Kidney glomerular epithelial cell (primary cell): ENCODE measurements at regions not wholly inside any gene's neighbourhood (a gene's known extent, or its start where the extent isn't known, plus 50 kb on each side); places are given as distances from the start of the nearest gene placed in this dataset.
A peak's percentile ranks its signal among the peaks of the same experiment; 100 is the strongest.

ENCODE experiments used
- DNase-seq: peaks from one replicate; lab custom pipeline; 2025; lab: John Stamatoyannopoulos, UW

DNA sequence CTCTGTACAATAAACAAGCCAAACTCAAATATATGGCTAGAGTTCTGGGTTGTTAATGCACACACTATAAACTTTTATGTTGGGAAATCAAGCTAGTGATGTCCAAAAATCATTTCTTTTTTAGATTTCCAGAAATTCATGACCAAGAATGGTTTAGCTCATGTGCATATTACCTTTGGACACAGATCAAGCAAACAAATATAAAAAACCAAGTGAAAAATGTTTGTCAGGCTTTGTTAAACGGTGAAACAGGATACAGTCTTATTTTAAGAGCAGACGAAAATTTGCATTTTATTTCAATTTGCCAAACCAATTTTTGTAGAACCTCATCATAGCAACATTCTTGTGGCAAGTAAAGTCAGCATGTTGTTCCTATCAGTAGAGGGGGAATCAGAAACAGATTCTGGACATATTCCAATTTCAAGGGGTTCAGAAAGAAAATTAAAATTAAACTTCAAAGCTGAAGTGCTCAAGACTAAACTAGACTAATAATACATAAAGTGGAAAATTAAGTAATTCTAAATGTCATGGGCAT is 413.6 kb downstream of the TRIML1 start:
- DNase-seq = no peak

DNA sequence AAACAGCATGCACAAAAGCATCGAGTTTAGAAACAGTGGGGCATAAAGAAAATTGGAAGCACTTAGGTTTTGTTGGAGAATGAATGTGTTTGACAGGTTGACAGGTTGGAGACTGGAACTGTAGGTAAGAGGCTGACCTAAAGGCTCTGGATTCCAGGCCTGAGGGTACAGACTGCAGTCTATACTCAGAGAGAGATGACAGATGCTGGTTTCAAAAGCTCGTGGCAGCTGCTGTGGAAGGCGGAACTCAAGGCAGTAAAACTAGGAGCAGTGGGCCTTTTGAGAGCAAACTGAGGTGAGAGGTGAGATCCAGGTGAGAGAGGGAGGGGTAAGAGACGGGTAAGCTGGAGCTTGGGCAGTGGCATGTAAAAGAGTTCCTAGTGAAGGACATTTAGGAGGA is 415.2 kb downstream of the TRIML1 start:
- no peak for DNase-seq

DNA sequence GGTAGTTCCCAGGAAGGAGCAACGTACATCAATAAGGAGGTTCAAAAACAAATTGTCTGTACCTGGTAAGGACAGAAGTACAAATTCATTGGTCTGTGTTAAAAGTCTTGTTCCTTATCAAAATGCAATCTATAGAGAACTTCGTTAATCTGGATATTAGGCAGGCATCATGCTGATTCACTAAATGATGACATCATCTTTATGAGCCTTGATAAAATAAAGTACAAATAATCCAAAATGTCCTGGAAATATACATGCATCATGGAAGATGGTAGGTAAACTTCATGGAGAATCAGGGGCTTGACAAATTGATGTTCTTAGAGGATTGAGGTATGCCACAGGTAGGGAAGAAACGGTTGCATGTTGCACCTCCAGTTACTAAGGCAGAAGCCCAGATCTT is 433.9 kb downstream of the TRIML1 start:
- no peak for DNase-seq

DNA sequence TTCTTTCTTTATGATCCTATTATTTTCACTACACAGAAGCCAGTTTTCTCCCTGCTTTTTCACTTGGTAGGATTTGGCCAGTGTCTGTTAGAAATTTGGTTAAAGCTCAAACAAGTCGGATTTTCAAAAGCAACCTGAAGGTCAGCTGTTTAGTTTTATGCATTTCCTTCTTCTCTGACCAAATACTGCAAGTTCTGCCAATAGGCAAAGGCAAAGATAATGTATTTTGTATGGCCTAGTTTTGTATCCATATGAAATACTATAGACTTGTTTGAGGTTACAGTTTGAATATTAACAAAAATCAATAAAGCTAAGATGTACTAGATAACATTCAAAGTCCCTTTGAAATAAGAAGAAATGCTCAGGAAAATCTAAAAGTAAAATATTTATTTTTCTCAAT is 439.4 kb downstream of the TRIML1 start:
- DNase-seq = no peak

DNA sequence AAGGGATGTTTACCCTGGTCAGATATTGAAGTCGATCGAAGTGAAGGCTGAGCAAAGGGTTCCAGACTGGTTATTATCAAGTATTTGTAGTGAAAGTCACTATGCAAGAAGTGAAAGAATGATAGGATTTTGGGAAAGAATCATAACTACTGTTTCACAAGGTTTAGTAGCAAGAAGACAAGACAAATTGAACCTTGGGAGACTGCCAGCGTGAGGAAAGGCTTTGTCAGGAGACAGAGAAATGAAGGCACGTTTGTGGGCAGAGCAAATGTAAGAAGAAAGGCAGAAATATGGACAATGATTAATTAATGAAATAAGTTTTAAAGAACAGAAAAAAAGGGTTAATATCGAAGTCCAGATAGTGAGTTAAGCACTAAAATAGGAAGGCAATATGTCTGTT is 456.8 kb downstream of the TRIML1 start:
- no peak for DNase-seq

DNA sequence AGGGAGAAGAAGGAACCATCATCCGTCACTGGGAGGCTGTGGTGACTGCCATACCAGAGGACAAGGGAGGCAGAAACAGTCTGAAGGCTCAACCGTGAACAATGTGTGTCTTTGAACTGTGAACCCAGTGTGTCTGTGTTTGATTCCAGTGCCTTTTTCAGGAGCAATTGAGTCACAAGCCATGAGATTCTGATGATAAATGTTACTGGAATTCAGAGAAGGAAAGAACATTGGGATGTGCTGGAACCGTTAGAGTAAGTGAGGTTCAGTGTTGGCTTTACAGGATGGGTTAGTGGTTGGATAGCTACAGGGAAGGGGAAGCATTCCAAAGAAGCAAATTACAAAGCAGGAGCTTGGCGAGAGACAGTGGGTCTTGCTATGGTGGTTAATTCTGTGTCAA is 464.4 kb downstream of the TRIML1 start:
- no peak for DNase-seq

DNA sequence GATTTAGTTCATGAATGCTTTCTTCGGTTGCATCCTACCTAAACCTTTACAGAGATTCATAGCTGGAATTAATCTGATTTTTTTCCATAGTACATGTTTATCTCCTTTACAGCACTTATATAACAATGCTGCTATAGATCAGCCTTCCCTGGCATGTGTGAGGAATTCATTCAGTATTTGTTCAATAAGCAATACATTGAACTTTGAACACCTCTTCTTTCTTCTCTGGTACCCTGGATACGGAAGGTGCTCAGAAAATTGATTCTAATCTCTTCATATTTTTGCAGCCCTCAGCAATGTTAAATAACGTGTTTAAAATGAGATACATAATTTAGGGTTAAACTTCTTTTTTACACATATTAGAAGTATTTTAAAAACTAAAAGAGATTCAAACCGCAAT is 467.4 kb downstream of the TRIML1 start:
- no peak for DNase-seq

DNA sequence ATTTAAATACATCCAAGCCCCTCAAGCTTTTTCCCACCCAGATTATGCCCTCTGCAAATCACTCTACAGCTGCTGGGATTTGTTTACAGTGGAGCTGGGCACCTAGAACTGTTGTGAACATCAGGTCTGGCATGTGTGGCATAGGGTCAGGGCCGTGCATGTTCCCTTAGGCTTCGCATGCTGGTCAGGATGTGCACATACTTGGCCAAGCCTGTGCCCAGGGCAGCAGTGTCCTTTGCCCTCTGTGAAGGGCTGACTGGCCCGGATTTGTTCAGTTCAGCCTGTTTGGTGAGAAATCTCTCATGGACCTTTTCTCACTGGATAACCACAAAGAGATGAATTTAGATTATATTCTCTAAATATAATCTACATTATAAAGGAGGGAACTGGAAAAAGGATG is 471.9 kb downstream of the TRIML1 start:
- DNase-seq = no peak

DNA sequence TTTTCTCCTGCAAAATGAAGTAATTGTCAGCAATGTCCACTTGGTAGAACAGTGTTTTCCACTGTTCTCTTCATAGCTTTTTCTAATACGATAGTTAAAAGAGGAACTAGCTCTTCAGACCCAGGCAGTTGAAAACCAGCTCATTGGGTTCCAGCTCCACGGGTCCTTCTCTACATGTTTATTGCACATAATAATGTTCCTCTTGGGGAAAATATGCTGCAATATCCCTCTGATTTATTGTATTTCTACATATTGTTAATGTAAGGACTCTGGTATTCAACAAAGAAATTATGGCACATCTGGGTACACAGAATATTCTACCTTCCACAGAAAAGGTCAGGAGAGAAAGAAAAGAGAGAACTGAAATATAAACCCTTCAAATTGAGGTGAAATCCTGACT is 473.4 kb downstream of the TRIML1 start:
- no peak for DNase-seq

DNA sequence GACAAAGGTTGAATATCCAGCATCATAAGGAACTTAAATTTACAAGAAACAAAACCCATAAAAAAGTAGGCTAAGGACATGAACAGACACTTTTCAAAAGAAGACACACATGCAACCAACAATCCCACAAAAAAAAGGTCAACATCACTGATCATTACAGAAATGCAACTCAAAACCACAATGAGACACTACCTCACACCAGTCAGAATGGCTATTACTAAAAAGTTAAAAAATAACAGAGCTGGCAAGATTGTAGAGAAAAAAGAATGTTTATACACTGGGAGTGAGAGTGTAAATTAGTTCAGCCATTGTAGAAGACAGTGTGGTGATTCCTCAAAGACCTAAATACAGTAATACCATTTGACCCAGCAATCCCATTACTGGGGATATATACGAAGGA is 474.7 kb downstream of the TRIML1 start:
- DNase-seq = peak; percentile 87

DNA sequence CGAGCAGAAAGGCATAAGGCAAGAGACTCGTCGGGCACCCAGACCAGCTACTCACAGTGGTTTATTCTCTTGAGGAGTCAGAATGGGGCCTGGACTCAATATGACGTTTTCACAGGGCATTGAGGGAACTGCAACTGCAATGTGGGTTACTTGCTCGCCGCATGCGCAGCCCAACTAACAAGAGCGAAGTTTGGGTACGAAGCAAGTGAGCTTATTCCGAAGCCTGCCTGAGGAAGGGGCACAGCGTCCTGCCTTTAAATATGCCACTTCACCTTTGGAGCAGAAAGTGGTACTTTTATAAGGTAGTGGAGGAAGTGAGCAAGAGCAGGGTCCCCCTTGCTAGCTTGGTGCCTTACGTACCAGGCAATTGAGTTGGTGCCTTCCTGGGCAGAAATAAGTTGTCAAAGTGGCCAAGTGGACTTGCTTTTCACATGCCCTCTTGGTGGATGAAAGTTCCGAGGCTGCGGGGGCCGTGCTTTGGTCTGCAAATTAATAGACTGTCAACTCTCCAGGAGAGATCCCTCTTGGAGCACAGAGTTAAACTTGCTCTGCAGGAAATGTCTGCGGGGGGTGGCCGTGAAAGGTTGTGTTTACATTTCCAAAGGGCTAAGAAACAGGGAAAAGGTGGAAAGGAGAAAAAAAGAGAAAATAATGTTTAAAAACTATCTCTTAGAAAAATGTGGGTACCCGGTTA is 480.4 kb downstream of the TRIML1 start:
- DNase-seq = no peak

DNA sequence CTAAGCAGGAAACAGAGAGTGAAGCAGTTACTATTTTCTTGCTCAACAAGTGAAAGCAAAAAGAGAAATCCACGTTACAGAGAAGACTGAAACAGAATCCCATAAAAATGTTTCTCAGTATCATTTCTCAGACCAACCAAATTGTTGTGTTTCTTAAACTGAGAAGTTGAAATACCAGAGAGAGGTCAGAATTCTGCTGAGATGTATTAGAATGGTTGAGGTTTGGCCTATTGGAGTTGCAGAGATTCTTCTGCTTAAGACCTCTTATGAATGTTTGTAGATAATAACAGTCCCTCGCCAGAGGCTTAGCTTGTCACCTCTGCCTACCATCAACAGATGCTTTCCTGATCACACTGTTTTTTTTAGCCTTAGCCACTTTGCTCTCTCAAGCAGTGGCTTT is 481.4 kb downstream of the TRIML1 start:
- DNase-seq = no peak

DNA sequence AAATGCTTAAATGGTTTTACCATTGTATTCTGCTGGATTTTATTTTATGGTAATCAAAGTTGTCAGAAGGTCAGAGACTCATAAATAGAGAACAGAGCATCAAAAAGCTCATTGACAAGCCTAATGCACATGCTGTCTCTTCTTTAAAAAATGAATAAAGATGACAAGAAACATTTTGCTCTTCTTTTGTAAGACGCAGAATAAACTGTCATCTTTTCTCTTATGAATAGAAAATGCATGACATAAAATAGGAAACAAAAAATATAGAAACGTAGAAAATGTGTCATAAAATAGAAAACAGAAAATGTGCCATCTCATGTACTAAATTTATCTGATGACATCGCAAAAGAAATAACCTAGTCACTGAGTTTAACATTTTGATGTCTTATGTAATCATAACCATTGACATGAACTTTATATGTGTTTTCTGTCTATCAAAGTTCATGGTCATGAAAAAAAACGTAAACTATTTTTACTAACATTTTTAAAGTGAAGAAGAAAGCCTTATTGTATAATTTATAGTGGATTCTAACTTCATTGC is 484.1 kb downstream of the TRIML1 start:
- no peak for DNase-seq

DNA sequence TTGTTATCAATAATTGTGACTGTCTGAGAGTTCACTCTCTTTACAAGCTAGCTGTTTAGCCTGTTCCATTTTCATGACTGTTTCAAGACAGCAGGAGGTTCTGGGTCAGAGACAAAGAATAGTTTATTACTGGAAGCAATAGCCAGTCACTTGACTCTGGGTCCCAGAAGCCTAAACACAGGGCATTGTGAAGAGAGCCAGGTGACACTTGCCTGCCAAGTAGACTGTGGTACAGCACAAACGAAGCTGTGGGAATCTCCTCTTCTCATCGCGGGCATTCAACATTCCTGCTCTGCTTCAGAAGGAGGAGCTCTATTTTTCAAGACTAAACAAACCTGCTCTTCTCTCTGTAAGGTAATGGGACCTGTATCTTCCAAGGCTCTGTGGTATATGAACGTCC is 485.1 kb downstream of the TRIML1 start:
- DNase-seq = no peak

DNA sequence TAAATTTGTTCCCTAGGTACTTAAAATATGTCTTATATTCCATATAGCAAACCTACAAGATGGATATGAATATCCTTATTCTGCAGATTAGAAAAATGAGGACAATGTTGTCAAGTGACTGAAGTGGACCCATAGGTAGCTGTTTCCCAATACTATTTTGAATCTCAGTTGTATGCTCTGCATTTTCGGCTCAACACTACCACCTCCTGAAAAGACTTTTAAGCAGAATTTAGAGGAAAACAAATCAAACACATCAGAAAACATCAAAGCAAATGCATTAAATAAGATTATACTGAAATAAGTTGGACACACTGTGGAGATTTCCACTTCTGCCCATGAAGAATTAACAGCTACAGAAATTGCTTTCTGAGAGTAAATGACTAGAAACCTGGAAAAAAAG is 488.7 kb downstream of the TRIML1 start:
- DNase-seq = no peak

DNA sequence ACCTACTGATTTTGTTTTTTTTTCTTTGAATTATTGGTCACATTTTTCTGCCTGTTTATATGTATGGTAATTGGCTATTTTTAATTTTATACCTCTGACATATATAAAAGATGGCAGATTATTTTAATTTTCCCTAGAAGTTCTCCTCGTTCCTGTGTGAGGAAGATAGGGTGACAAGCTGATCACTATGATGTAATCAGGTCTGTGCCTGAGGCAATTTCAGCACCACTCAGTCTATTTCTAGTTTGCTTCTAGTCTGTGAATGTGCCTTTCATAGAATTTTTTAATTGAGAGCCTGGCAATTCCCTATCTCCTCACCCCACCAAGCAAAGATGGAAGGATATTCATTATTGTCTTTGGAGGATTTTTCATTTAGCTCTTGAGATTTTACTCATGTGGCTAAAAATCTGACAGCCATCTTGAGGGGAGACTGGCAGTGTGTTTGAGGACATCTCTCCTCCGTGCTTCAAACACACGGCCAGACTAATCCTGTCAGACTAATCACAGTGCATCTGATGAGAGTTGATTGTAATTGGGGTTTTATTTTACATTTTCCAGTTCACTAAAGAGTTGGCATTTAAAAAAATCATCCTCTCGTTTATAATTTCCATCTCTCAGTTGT is 500.3 kb downstream of the TRIML1 start:
- no peak for DNase-seq

DNA sequence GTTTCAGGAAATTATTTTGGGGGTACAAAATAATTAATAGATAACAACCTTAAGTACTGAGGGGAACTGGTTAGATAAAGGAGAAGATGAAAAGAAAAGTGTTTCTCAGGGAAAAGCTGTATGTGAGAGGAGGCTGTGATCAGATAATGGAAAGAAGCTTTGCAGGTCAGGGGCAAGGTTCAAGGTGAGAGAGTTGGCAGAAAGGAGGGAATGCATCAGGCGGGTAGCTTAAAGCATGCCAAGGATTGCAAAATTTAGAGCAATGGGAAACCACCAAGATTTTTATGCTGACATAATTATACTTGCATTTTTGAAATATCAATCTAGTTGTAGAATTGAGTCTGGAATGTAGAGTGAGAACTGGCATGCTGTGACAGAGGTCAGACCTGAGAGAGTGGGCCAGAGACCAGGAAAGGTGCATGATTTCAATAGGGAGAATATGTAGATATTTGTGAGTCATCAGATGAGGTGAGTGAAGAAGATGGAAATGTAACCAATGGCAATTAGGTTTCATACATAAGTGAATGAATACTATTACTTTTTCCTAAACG is 508.7 kb downstream of the TRIML1 start:
- DNase-seq = no peak

DNA sequence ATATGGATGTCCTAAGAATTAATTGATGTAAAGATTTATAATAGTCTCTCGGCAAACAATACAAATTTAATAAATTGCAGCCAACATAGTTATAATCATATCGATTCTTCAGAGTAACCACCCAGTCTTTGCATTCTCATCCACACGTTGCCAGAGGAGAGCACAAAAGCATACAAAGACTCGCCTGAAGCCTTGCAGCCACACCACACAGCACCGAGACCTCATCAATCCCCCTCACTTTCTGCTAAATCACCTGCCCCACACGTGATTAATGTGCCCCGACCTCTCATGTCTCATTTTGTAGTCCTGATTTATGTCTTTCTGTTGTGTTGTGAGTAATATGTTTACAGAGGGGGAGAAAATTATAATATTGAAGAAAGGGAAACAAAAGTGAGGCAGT is 510.4 kb downstream of the TRIML1 start:
- no peak for DNase-seq

DNA sequence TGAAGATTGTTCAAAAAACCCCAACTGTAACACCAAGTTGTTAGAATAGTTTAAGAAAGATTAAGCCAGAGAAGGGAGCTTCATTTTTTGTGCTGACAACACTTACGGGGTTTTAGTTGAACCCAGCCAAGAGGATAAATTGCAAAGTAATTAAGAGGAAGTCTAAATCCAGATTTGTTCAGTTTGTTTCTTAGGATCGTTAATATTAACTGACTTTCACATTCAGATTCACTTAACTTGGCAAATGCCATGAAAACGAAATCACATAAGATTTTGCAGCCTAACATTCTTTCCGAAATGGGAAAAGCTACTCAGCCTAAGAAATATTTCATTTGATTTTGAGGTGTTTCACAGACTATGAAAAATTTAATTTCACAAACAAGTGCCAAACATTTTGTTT is 511.3 kb downstream of the TRIML1 start:
- DNase-seq = no peak

DNA sequence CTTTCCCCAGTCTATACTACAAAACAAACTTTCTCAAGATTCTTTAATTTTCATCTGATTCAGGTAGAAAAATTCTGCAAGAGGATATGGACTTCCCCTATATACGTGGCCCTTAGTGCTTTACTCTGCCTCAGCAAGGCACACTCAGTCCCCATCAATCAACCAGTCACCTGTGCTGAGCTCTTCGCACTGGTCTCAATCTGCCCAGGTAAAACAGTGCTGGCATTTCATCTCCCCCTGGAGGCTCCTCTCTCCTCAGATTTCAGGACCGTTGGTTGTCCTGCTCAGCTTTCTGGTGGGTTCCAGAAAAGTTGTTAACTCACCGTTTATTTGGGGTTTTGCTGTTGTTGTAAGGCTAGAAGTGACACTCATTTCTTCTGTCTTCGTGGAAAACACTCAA is 518.1 kb downstream of the TRIML1 start:
- no peak for DNase-seq

DNA sequence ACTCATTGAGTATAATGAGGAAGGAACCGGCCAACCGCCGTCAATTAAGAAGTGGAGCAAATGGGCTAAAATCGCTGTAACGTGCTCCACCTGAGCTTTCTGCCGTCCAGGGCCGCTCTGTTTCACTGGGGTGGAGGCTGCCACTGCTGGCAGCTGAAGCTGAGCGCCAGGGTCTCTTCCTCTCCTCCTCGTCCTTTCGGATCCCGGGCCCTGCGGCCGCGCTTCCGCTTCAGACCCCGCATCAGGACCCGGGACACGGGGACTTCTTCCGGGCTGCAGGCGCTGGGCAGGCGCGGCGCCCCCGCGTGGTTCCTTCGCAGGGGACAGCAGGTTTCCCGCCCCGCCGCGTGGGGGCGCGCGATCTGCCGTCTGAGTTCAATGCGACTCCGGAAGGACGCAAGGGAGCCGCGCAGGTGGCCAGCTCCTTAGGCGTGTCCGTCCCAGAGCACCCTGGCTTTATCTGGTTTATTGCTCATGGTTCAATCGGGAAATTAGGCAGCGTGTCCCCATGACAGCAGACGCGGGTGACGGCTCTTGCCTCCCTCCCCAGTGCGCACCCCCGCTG is 519.8 kb downstream of the TRIML1 start:
- DNase-seq = no peak

DNA sequence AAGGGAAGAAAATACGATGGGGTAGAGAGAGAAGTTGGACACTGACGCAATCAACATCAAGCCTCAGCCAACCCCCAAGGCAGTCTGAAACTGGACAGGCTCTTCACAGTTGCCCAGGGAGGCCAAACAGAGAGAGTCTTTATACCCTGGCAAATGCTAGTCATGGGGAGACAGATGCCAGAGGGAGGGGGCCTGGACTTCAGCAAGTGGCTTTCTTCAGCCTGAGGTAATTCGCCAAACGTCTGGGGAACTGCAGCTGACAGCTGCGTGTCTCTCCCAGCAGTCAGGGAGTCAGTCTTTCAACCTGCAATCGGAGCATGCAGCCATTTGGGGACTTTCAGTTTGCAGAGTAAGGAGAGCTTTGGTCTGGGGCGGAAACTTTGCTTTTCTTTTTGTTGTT is 521.6 kb downstream of the TRIML1 start:
- DNase-seq = no peak

DNA sequence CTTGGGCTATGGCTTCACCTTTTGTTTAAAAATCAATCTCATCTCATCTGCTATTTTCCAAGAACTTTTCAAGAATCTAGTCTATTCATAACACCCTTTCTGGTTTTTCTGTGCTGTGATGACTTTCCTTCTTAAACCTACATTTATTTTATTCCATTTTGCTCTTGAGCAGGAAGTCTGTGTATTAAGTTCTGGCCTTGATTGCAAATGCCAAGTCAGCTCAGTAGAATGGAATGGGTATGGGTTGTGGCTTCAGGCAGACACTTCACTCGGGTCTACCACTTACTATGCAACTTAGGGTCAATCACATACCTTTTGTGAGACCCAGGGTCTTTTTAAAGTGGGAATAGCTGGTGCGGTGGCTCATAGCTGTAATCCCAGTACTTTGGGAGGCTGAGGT is 522.3 kb downstream of the TRIML1 start:
- no peak for DNase-seq
